DMS153 treated with DMSO at 0.1 percent for 48 hours (cell line): ENCODE measurements at regions not wholly inside any gene's neighbourhood (a gene's known extent, or its start where the extent isn't known, plus 50 kb on each side); places are given as distances from the start of the nearest gene placed in this dataset.

ENCODE experiments used
- DNase-seq: peaks from one replicate; lab custom pipeline; 2025; ENCODE audit not compliant: unreplicated experiment; lab: John Stamatoyannopoulos, UW

DNA sequence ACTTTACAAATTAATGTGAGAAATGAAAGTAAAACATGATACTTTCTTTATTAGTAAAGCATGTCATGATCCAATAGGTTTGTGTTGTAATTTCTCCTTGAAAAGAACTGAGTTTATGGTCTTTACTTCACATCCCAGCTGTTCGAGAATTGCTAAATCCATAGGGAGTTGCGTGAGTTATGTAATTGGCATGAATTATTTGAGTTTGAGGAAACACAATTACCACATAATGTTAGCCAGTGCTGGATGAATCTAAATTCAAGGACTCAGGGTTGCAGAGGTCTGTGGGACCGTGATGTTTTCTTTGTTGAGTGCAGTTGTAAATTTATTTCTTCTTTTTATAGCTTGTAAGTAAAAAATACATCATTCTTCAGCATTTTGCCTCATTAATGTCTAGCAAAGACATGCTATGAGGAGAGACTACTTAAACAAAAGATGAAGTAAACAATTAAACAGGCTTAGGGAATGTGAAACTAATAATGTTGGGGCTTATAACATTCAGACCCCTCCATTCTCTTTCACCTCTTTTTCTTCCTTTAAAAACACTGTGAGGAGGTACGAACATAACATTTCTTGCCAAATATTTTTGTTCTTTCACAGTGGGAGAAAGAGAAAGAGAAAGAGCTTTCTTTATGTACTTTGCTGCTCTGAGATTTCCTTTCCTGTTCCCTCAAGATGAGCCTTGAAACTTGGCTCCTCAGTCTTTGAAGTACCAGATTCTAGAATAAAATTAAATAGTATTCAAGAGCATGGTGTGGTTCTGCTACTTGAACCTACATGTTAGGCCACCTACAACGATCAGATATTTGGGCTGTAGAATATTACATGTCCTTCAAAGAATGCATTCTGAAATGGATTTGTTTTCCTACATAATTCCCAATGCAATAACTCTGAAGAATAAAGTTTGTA, 159.6 kb upstream of the ANK2 start:
- DNase-seq, result no peak

DNA sequence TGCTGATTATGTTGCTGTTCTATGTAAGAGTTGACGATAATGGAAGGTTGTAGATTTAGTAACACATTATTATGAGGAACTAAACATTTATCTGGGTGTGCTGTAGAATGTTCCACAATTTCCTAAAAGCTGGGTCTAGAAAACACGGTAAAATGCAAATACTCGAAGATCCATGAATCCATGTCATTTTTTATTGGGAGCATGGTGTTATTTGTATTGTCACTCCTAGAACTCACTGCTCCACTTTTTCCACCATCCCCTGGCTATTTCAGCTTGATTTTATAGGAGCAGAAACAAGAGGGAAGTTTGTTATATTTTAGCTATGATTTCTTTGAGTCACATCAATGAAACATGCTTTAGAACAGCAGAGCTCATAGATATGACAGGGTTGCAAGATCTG, 155.0 kb upstream of the ANK2 start:
- DNase-seq, result no peak

DNA sequence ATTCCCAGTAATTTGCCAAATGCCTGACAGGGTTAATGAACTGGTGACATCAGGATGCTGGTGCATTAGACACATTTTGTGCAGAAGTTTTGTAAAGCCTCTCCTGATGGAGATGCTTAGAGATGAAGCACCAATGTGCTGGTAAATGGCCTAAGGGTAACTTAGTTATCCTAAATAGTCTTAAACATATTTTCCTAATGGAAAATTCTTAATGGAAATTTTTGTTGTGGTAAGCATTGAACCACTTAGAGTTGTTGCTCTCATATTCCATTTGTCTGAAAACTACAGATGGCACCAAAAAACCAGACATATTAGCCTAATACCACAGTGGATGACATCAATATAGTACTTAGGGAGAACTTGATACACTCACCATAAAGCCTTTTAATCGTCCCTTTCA, 154.5 kb upstream of the ANK2 start:
- DNase-seq, result no peak

DNA sequence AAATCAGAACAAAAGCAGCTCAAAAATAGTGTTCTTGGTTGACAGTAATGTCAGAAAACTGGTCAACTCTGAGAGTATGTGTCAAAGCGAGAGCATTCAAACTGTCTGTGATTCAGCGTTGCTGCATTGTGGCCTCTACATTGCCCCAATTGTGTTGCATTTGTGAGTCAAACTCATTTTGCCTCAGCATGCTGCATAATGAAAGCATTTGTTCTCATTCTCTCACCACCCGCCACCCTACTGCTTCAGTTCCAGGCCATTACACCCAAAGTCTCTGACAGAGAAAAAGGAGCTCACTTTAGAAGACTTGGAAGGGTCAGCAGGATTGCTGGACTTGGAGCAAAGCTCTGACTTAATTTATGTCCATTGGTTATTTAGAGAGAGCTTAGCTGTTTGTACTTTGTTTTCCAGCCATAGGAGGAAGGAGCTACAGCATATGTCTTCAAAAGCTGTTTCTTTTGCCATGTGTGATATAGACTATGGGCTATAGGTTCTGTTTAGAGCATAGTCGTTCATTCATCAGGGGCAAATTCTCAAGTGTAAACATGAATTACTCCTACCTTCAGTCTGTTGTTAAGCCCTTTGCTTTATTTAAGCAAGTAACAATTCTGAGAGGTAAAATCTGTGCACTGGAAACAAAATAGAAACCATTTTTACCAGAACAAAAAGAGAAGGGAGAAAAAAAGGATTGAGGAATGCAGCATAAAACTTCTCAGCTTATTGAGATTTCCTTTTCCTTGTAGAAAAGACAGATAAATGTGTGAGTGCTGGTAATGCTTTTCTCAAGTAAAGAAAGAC, 153.4 kb upstream of the ANK2 start:
- DNase-seq, result no peak

DNA sequence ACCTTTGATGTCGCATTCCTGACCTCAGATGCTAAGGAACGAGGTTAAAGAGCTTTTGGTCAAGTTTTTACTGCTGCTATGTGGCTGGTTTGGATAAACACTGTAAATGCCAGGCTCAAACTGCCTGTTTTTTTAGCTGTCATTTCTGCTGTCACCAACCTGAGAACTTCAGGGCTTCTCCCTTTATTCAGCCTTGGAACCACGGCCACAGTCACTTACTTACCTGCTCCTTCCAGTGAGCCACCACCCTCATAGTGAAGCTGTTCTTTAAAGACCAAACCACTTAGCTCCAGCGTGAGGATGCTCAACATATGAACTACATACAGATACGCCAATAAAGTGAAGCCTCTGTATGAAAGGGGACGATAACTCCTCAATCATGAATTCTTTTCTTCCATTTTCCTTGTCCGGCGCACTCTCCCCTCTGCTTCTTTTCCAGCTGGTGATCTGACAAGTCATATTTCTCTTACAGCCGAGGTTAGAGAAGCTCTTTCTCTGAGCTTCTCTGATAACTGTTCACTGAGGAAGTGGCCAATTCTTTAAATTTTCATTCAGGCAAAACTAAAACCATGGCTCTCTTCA, 152.8 kb upstream of the ANK2 start:
- DNase-seq, result no peak

DNA sequence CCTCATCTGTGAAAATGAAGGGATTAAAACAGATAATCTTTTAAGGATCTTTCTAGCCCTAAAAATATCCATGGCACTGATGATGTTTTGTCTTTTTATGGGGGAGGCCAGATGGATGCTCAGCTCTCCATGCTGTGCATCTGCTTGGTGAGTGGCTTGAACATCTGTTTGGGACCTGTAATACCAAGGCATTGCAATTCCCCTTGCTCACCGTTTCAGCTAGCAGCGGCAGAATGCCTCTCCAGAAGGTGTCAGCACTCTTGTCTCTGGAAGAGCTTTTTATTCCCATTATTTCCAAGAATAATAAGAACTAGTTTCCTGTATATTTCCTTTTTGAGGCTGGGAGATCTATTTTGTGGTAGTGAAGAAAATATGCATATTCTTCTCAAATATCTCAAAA, 151.9 kb upstream of the ANK2 start:
- no peak for DNase-seq

DNA sequence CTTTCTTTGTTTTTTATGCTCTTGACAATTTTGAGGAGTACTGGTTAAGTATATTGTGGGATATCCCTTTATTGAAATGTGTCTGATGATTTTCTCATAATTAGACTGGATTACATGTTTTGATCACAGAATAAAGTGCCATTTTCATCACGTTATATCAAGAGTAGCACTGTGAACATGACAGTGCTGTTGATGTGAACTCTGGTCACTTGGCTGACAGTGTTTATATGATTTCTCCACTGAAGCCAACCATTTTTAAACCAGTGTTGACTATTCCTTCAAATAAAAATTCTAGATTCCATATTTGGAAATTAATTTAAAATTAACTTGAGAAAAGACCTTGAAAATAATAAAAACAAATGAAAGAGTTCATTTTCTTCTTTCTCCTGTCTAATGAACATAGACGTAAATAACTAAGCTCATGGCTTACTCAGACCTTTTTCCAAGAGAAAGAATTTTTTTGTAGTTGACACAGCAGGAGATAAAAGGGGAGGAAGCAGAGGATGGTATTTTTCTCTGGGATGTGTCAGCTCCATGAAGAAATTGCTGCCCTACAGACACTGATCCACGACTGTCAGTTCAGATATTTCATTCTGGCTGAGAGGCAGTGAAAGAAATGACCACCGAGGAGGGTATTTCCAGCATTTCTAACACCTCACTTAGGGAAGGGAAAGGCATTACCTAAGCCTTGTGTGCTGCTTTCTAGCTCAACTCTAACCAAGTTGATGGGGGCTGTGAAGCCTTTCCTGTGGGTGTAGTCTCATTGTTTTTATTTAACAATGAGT, 150.9 kb upstream of the ANK2 start:
- DNase-seq, result no peak

DNA sequence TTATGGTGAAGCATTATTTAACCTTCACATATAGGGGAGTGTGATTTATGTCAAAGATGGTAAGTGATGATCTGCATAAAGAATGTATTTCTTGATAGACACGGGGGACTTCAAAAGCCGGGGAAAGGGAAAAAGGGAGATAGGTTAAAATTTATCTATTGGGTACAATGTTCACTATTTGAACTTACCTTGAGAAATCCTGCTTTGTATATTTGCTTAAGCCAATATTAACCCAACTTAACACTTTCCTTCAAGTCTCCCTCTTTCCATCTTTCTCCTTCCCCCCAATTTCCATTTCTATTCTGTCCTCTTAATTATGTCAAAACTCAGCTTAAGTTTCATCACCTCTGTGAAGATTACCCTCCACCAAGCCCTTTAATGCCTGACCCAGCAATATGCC, 149.0 kb upstream of the ANK2 start:
- no peak for DNase-seq

DNA sequence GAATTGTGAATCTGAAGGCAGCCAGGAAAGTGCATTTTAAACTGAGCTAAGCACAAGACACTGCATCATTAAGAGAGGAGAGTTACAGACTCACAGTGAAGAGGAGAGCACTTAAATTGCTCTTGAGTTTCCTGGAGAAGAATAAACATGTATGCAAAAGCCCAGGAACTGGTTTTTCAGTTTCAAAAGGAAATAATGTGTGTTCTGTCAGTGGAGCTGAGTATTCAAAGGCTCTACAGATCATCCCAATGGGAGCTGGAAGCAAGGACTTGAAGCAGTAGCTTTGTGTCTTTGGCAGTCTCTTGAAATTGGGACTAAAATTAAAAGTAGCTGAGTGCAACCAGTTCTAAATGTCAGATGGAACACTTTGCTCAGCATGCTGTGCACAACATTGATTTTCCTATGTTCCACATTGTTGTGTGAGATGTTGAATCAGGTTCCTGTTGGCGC, 147.5 kb upstream of the ANK2 start:
- no peak for DNase-seq

DNA sequence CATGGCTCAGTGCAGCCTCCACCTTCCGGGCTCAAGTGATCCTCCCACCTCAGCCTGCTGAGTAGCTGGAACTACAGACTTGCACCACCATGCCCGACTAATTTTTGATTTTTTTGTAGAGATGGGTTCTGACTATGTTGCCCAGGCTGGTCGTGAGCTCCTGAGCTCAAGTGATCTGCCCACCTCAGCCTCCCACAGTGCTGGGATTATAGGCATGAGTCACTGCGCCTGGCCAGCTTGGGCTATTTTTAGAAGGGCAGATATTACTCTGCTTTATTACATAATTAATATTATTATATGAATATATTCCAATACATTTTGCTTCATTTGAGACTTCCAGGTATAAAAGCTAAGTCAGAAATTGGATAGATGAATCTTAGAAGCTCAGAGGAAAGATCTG, 143.7 kb upstream of the ANK2 start:
- no peak for DNase-seq

DNA sequence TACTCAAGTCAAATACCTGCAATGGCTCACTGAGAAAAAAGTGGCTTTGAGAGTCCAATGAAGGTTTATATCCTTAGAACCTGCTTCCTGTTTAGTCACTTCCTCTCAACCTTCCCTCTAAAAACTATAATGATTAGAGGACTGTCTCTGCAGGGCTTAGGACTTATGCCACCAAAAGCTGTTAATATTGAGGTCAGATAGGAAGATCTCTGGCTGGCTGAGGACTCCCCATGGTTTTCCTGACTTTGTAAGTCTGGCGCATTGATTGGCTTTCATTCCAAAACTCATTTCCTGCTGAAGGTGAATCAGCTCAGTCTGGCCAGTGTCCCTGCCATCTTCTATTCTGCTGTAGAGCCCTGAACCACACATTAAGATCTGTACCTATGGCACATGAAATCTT, 140.9 kb upstream of the ANK2 start:
- no peak for DNase-seq

DNA sequence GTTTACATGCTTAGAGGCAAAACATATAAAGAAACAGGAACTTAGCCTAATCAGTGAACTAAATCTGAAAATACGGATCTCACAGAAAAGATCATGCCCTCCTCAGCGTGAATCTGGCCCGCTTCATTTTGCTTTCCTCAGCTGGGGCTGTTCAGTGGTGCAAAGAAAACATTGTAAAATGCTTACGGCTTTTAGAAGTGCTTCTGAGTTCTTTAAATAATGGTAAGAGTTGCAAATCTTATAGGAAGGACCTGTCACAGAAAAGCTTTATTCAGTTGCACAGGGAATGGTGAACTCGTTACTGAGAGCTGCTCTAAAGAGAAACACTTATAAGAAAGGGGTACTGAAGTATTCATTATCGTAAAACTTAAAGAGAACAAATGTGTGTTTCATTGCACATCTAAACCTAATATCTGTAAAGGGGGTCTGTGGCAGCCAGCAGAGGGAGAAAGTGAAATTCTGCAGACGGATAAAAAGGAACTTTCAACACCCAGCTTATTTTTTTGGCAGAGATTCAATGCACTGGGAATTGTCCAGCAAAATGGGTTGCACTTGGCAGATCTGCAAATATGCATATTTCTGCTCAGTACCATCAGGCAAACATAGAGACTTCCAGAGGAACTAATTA, 139.2 kb upstream of the ANK2 start:
- DNase-seq, result no peak

DNA sequence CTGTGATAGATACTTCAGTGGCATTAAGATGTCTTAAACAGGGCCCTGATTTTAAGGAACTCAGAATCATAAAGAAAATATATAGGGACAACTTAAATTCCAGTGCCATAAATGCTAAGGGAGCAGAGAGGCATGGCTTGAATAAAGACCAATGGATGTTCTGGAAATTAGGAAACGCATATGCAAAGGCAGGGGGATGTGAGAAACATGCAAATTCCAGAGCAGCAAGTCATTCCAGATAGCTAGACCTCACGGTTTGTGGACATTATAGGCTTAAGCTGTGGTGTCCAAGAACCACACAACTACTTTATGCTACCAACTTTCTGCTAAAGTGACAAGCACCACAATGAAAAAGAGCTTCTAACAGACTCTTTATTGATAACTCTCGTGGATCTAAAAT, 132.6 kb upstream of the ANK2 start:
- DNase-seq, result no peak

DNA sequence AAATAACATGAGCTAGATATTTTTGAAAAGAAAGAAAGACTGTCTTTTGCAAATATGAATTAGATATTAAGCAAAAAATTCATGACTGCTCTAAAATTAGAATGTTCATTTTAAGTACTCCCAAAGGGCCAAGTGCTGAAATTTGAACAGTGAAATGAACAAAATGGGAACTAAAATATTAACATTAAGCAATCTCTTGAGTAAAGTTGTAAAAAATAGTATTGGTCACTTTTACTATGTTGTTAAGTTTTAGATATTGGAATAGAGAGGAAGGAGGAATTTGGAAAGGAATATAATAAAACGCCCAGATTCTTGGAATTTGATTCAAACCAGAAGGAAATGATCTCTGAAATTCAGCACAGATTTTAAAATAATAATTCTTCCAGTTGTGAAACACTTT, 125.9 kb upstream of the ANK2 start:
- no peak for DNase-seq

DNA sequence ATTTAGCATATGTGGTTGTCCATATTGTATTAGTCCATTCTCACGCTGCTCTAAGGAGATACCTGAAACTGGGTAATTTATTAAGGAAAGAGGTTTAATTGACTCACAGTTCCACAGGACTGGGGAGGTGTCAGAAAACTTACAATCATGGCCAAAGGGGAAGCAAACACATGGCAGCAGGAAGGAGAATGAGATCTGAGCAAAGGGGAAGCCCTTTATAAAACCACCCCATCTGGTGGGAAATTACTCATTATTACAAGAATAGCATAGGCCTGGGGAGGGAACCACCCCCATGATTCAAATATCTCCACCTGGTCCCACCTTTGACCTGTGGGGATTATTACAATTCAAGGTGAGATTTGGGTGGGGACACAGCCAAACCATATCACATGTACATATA, 122.6 kb upstream of the ANK2 start:
- no peak for DNase-seq

DNA sequence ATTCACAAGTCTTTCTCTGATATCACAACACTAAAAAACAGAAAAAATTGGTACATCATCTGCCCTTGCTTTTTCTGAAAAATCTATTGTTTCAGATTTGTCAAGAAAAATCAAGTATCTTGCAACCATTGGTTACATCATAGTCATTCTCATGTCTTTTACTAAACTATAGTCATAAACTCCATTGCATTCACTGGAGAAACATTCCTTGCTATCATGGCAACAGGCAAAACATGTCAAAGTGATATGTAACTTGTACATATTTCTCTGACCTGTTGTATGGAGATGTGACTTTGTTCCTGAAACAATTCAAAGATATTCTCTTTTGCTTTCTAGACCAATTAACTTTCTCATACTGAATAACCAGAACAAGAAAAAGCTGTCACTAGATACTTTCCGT, 121.9 kb upstream of the ANK2 start:
- no peak for DNase-seq

DNA sequence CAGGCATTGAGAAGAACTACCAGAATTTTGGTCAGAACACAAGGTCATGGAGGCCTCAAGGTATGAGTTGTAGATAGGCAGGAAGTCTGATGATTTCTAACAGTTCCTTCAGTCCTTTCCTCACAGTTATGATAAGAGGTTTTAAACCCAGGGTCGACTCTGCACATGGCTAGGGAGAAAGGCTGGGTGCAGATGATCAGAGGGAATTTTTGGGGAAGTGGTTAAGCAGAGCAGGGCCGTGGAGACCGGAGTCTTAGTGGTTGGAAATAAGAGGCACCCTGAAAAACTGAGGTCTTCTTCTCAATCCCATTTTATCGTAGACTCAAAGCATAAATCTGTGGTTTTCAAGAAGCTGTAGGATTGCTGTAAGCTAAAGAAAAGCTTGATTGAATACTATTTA, 118.5 kb upstream of the ANK2 start:
- DNase-seq, result no peak

DNA sequence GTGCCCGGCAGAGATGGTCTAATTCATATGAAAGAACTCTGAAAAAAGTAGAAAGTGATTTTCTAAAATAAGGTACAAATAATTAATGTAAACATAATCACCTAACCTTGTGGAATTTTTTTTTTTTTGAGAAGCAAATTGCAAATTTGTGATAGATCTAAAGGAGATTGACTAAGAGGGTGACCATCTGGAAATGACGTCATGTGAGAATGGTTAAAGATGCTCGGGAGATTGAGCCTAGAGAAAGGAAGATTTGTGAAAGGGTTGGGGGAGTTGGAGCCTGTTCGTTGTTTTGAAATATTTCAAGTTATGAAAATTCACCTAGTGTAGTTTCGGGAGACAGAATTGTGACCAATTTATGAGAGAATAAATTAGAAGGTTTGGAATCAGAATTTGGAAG, 115.7 kb upstream of the ANK2 start:
- DNase-seq, result no peak

DNA sequence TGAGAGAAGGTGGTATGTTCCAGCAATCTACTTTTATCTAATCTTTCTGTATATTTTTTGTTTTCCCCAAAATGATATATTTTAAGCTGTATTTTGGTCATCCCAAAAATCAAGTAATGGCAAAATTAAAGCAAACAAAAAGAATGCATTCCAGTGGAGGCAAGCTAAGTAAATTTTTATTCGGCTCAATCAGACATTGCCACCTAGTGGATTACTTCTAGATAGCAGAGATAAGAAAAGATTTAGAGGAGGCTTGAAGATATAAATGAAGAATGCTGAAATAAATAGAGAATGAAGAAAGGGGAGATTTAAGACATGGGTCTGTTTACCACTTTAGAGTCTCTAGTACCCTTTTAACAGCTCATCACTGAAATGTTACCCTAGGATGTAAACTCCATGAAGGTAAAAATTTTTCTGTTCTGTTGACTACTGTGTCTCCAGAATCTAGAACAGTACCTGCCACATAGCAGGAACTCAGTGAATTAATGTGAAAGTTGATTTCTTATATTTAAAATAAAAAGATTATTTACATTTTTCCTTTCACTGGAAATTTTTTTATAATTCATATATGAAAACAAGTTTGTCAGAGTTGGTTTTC, 110.9 kb upstream of the ANK2 start:
- DNase-seq, result peak; percentile 54

DNA sequence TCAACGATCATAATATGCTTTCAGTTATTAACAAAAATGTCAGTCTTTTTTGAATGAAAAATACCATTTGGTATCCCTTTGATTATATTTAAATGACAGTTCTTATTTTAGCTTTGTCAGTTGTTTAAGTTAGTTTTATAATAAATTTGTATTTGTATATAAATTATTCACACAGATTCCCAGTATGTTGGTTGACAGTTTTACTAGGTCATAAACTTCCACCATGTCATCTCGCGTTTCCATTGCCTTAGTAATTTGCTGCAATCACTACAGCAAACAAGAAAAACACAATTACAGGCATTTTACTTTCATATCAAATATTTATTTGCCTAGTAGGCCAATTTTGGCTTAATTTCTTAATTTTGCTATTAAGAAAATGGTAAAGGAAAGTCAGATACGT, 109.6 kb upstream of the ANK2 start:
- DNase-seq, result no peak
